ENCODE measurements at regions not wholly inside any gene's neighbourhood (a gene's known extent, or its start where the extent isn't known, plus 50 kb on each side); places are given as distances from the start of the nearest gene placed in this dataset.

GRCh38 chr11:35077709-35078469, 61.1 kb upstream of the CD44 start:
- peak; percentile 48 for DNase-seq

DNA sequence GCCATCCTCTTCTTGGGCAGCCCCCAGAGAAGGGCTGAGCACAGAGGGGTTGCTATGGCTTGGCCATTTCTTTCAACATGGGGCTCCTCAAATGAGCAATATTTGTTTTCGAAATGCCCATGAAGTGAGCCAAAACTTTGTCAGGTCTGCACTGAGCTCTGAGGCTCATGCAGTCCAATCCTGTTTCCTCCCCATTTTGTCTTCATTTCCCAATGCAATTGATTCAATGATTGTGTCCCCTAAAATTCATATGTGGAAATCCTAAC, 60.6 kb upstream of the CD44 start:
- DNase-seq: no peak

- no peak for DNase-seq
Observed at GRCh38 chr11:35079611-35080010, 59.4 kb upstream of the CD44 start.

DNA sequence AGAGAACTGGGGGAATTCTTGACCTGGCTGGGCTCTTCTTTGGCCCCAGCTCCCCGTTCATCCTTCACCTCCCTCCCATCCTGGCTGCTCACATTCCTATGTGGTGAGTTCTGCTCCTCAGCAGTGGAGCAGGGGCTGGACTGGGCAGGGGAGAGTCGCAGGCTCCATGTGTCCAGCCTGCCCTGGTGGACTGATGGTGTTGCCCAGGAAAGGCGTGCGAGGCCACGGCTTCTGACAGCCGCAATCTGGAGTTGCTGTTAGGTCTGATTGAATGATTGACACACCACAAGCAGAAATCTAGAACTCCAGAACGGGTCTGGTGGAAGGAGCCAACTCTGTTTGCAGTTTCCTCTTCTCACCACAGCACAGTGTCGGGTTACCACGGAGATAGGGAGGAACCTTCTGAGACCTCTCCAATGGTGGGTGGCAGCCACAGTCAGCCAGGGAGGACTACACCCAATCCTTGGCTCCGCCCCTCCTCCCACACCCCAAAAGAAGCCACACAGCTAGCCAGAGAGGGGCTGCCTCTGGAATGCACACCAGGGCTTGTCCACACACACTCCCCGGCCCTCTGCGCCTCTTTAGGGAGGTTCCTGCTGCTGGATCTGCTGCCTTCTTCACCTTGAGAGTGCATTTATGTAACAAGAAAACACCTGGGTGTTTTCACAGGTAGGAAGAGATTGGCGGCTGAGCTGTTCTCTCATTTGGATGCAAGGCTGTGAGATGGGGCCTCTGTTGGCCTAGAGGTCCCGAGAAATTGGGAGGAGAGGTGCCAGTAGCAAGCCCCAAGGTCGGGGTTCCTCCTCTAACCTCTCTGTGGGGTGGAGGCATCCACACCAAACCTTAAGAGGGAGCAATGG, 56.4 kb upstream of the CD44 start:
- peak; percentile 79 for DNase-seq

DNA sequence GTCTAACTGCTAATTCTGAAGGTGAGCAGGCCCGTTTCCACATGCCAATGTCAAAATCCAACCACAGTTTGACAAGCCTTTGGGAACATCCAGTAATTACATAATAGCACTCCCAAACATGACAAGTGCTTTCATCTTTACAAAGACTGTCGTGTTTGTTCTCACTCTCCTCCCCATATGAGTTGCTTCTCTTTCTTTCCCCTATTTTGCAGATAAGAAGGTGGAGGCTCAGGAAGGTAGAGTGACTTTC, 55.9 kb upstream of the CD44 start:
- DNase-seq: no peak

DNA sequence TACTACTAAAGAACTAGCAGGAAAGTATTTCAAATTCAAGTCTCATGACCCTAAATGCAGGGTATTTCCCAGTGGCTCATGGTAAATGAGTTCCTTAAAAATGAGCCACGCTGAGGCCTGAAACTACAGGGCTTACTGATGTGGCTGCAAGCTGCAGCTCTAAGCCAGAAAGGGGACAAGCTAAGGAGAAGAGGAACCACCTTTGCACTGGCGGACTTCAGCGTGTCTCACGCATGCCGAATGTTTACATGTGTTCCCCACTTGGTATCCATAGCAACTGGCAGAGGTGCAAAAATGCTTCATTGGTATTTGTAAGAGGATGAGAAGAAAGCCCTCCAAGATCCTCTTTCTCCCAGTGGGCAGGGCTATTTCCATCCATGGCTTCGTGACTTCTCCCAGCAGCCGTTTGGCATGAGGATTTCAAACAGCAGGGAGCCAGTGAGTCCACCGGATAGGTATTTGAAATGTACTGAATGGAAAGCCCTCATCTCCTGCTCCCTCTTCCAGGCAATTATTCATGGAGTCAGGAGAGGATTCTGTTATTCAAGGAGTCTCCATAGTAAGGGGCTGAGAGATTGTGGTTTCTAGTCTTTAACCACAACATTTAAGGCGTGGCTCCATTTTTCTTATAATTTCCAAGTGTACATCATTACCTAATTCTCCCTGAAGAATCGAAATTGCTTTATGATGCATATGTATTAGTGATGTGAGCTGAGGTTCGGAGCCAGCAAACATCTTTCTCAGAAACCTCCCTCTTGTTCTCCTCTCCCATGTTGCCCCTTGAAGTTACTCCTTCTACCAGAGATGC, 55.3 kb upstream of the CD44 start:
- peak; percentile 74 for DNase-seq

DNA sequence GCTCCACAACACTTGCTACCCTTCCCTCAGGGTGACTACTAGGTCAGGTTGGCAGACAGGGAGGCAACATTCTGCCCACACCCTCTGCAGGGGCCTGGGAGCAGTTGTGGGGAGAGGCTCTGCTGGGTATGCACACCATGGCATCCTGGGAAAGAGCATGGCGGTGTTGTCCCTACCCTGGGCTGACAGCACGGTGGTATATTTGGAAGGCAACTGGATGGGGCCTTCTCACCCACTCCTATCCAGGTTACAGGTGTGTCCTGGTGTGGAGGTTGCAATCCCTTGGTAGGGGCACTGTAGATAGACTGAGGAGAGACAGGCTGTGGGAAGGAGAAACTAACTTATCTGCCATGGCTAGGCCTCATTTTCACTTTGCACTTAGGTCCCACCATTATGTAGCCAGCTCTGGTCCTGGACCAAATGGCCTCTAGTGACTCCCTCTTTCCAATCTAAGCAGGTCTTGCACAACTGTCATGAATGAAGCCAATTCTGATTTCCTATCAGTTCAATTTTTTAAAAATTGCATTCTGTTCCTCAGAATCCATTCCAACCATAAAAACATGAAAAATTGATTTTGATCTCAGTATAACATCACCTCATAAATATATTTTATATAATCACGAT, 54.0 kb upstream of the CD44 start:
- no peak for DNase-seq

GRCh38 chr11:35085531-35086165, 53.3 kb upstream of the CD44 start:
- no peak for DNase-seq

DNA sequence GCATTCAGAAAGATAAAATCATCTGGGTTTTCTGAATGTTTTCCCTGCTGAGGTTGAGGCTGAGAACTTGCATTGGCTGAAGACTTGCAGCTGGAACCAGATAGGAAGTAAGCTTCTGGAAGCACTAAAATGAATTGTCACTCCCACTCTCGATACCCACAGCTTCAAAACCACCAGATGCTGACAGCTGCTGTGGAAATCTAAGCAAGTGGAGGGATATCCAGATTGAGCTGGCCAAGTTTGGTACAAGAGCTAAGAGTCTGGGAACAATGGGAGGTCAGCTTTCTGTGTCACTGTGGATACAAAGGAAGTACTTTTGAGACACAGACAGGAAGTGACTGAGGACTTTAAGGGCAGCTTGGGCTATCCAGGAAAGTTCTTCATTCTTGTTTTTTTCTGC, 51.3 kb upstream of the CD44 start:
- DNase-seq: no peak

GRCh38 chr11:35088226-35088625, 50.7 kb upstream of the CD44 start:
- DNase-seq: no peak

GRCh38 chr11:35088676-35089075, 50.3 kb upstream of the CD44 start:
- no peak for DNase-seq

Measured in effector CD4-positive, alpha-beta T cell (primary cell).